Astrocyte of the cerebellum (primary cell): ENCODE measurements at regions not wholly inside any gene's neighbourhood (a gene's known extent, or its start where the extent isn't known, plus 50 kb on each side); places are given as distances from the start of the nearest gene placed in this dataset.

ENCODE experiments used
- DNase-seq: peaks from one replicate; pipeline ENCODE4 v3.0.0-alpha.2; 2011; ENCODE audit warnings: low read depth
- H3K4me3 ChIP-seq: 2 replicates; pipeline ENCODE4 v1.5.1; 2011; ENCODE audit warnings: mild to moderate bottlenecking, low read depth, low read length, moderate library complexity
- CTCF ChIP-seq: IDR thresholded peaks from 2 replicates; pipeline ENCODE4 v1.5.1; 2012; ENCODE audit warnings: low read length, low read depth, moderate library complexity, mild to moderate bottlenecking; ENCODE audit errors: missing control alignments
- in situ Hi-C: cut with HindIII; loops from 2 replicates; pipeline ENCODE4 v1.10.0; 2017; ENCODE audit warnings: low sequenced_read_pairs

- no peak for DNase-seq
- in situ Hi-C loops: no loop called here
- TF ChIP-seq CTCF: no peak
- H3K4me3 ChIP-seq: no peak overlapping the region
Measured at GRCh38 chrX:36847496-36847895, 160.7 kb upstream of the FAM47C start.

GRCh38 chrX:36849407-36849806 is 158.8 kb upstream of the FAM47C start:
- TF ChIP-seq CTCF: no peak
- DNase-seq: no peak
- no peak overlapping the region for H3K4me3 ChIP-seq
- in situ Hi-C loops: no loop called here

GRCh38 chrX:36856849-36857248 is 151.3 kb upstream of the FAM47C start:
- in situ Hi-C loops: no loop called here
- no peak for DNase-seq
- no peak overlapping the region for H3K4me3 ChIP-seq
- TF ChIP-seq CTCF: no peak

GRCh38 chrX:36859231-36859630 is 148.9 kb upstream of the FAM47C start:
- no peak overlapping the region for H3K4me3 ChIP-seq
- in situ Hi-C loops: no loop called here
- TF ChIP-seq CTCF: no peak
- no peak for DNase-seq

- DNase-seq: no peak
- H3K4me3 ChIP-seq: no peak overlapping the region
- no peak for TF ChIP-seq CTCF
- in situ Hi-C loops: no loop called here
Measured at GRCh38 chrX:36861601-36862000, 146.6 kb upstream of the FAM47C start.

- H3K4me3 ChIP-seq: no peak overlapping the region
- peak; percentile 9 for DNase-seq
Measured at GRCh38 chrX:36867143-36867542, 141.0 kb upstream of the FAM47C start.

More at GRCh38 chrX:36867143-36867542, 141.0 kb upstream of the FAM47C start:
- in situ Hi-C loops: no loop called here
- peak; percentile 38 for TF ChIP-seq CTCF
